ENCODE measurements at regions not wholly inside any gene's neighbourhood (a gene's known extent, or its start where the extent isn't known, plus 50 kb on each side); places are given as distances from the start of the nearest gene placed in this dataset.
A peak's percentile ranks its signal among the peaks of the same experiment; 100 is the strongest.

DNA sequence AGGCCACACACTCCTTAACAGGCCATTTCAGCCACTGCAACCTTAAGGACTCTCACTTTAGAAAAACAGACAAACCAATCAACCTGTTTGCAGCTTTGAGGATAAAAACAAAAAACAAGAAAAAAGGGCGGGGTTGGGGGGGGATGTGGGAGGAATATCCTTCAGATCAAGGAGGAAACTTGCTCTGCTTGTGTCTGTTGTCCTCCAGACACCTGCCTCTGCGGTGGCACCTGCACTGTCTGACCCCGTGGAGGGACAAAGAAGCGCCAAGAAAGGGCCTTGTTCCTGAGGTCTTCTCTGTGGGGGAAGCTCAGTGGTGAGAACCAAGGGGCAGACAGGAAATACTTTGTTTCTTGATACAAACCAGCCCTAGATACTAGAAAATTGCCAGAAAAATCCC, 70.5 kb downstream of the POLR2M start:
- Histone ChIP-seq H3K27me3 (no peaks in the 10 kb centered on the region), H3K4me3 (no peak overlapping the region), H3K36me3 (no peaks in the 10 kb centered on the region), H3K4me1 (no peaks in the 10 kb centered on the region), H3K27ac (no peak overlapping the region), H3K9me3 (no peaks in the 10 kb centered on the region)
- TF ChIP-seq, protein P1, sequence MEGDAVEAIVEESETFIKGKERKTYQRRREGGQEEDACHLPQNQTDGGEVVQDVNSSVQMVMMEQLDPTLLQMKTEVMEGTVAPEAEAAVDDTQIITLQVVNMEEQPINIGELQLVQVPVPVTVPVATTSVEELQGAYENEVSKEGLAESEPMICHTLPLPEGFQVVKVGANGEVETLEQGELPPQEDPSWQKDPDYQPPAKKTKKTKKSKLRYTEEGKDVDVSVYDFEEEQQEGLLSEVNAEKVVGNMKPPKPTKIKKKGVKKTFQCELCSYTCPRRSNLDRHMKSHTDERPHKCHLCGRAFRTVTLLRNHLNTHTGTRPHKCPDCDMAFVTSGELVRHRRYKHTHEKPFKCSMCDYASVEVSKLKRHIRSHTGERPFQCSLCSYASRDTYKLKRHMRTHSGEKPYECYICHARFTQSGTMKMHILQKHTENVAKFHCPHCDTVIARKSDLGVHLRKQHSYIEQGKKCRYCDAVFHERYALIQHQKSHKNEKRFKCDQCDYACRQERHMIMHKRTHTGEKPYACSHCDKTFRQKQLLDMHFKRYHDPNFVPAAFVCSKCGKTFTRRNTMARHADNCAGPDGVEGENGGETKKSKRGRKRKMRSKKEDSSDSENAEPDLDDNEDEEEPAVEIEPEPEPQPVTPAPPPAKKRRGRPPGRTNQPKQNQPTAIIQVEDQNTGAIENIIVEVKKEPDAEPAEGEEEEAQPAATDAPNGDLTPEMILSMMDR (IDR thresholded peaks at IDR 0.05) = no peak
- no peak for TF ChIP-seq POLR2A (IDR thresholded peaks at IDR 0.05)
- no peak for DNase-seq (ENCODE audit: low spot score in 2 of 2)
- WGBS = 82% methylated on average over 4 of the region's 4 CpGs

DNA sequence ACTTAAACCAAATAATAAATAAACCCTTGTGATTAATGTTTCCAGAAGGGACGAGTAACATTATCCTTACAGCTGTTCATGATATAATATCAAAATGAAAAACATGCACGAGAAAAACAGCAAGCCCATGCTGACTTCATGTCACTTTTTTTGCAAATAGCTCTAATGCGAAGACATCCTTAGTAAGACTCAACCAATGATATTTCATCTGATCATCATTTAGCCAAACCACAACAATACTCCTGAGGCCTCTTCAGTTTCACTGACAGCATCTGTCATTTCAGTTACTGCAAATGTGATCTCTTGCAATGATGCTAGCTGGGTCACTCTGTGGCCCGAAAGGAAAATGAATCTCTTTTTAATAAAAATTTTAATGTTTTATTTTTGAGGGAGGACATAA, 74.0 kb downstream of the POLR2M start:
- no peak for DNase-seq (ENCODE audit: low spot score in 2 of 2)
- Histone ChIP-seq H3K9me3 (no peaks in the 10 kb centered on the region), H3K36me3 (no peaks in the 10 kb centered on the region), H3K27ac (no peak overlapping the region), H3K4me3 (no peak overlapping the region), H3K27me3 (no peaks in the 10 kb centered on the region), H3K4me1 (peaks cover 15% of the 10 kb centered on the region)
- no peak for TF ChIP-seq EP300 (IDR thresholded peaks at IDR 0.05)
- no peak for TF ChIP-seq POLR2AphosphoS5 (IDR thresholded peaks at IDR 0.05)
- TF ChIP-seq, protein P1 (IDR thresholded peaks at IDR 0.05) = no peak
- no peak for TF ChIP-seq POLR2A (IDR thresholded peaks at IDR 0.05)
- 51% methylated on average over 4 of the region's 4 CpGs for WGBS

DNA sequence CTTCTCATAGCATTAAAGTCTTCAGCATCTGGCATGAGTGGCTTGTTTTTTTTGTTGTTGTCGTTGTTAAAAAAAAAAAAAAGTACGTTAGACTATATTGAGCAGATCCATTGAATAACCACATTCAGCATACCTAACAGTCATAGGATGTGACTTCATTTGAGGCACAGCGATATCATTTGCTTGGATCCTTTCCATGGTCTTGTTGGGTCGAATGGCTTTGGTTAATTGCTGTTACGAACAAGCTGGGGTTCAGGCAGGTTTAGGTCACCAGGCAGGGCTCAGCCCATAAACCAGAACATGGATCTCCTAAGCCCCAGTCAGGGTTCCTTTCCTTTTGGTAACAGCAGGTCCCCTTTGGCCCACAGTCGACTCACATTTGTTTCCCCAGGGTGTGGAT, 76.2 kb downstream of the POLR2M start:
- H3K27ac ChIP-seq = no peak overlapping the region
- H3K36me3 ChIP-seq = no peaks in the 10 kb centered on the region
- peaks cover 15% of the 10 kb centered on the region for H3K4me1 ChIP-seq
- H3K27me3 ChIP-seq = no peaks in the 10 kb centered on the region
- H3K4me3 ChIP-seq = no peak overlapping the region
- no peaks in the 10 kb centered on the region for H3K9me3 ChIP-seq
- no peak for DNase-seq (ENCODE audit: low spot score in 2 of 2)
- 86% methylated on average over 6 of the region's 6 CpGs for WGBS
- TF ChIP-seq EP300 (IDR thresholded peaks at IDR 0.05) = no peak
- TF ChIP-seq POLR2A (IDR thresholded peaks at IDR 0.05) = no peak
- TF ChIP-seq POLR2AphosphoS5 (IDR thresholded peaks at IDR 0.05) = no peak
- TF ChIP-seq, protein P1 (IDR thresholded peaks at IDR 0.05) = no peak

DNA sequence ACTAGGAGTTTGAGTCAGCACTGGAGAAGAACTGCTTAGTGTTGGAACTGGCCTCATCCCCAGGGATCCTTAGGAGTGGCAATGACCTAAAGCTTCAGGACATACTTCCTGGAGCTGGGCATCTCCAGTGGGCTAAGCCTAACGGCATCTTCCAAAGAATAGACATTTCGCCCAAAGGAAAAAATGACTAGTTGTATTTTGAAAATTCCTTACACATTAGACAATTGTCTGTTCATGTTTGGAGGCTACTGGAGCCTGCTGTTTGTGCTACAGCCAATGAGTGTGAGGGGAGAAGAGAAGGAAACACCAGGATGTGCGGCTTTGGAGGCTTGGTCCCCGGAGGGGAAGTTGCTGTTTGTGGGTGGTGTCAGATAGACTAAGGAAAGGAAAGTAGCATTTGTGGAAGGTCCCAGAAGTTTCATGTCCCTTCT, 77.6 kb downstream of the POLR2M start:
- no peak for DNase-seq (ENCODE audit: low spot score in 2 of 2)
- no peak for TF ChIP-seq POLR2AphosphoS5 (IDR thresholded peaks at IDR 0.05)
- TF ChIP-seq, protein P1 (IDR thresholded peaks at IDR 0.05) = no peak
- no peak overlapping the region for H3K4me3 ChIP-seq
- H3K4me1 ChIP-seq = peaks cover 15% of the 10 kb centered on the region
- H3K36me3 ChIP-seq = no peaks in the 10 kb centered on the region
- H3K27ac ChIP-seq = peak overlapping the region; percentile 10
- H3K9me3 ChIP-seq = no peaks in the 10 kb centered on the region
- no peaks in the 10 kb centered on the region for H3K27me3 ChIP-seq
- 16% methylated on average over 4 of the region's 4 CpGs for WGBS

DNA sequence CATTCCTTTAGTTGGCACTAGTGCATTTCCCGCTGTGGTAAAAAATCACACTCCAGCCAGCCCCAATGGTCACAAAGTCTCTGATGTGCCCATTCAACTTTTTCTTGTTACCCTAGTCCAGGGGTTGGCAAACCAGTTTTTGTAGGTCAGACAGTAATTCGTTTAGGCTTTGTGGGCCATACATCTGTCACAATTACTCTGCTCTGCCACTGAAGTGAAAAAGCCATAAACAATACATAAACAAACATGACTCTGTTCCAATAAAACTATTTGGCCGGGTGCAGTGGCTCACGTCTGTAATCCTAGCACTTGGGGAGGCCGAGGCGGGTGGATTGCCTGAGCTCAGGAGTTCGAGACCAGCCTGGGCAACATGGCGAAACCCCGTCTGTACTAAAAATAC, 78.5 kb downstream of the POLR2M start:
- Histone ChIP-seq H3K27ac (no peak overlapping the region), H3K4me3 (no peak overlapping the region), H3K36me3 (no peaks in the 10 kb centered on the region), H3K4me1 (peaks cover 15% of the 10 kb centered on the region), H3K27me3 (no peaks in the 10 kb centered on the region), H3K9me3 (no peaks in the 10 kb centered on the region)
- WGBS = 87% methylated on average over 9 of the region's 9 CpGs
- TF ChIP-seq, protein P1 (IDR thresholded peaks at IDR 0.05) = no peak
- no peak for TF ChIP-seq EP300 (IDR thresholded peaks at IDR 0.05)
- no peak for DNase-seq (ENCODE audit: low spot score in 2 of 2)
